Trophoblast cell (in vitro differentiated cells and primary cell): ENCODE measurements at regions not wholly inside any gene's neighbourhood (a gene's known extent, or its start where the extent isn't known, plus 50 kb on each side); places are given as distances from the start of the nearest gene placed in this dataset.
"Not testable (repeated sequence)": the region's sequence is repeated elsewhere in the genome, so short reads cannot be mapped to it uniquely, and the experiment has no call there.

Source experiments
- DNase-seq, 2 donors: peaks; one replicate each; pipeline ENCODE4 v3.0.0-alpha.2; 2016
- H2AFZ ChIP-seq: 2 replicates; pipeline ENCODE4 v1.6.1; 2013; ENCODE audit warnings: low read length, moderate library complexity, mild to moderate bottlenecking; ENCODE audit not compliant: insufficient read depth, poor library complexity
- H2AK5ac ChIP-seq: 2 replicates; pipeline ENCODE4 v1.6.1; 2013; ENCODE audit warnings: mild to moderate bottlenecking, low read length
- H2BK120ac ChIP-seq: 2 replicates; pipeline ENCODE4 v1.6.1; 2013; ENCODE audit warnings: low read length, mild to moderate bottlenecking, moderate library complexity; ENCODE audit not compliant: insufficient read depth, poor library complexity
- H2BK12ac ChIP-seq: 2 replicates; pipeline ENCODE4 v1.6.1; 2013; ENCODE audit warnings: mild to moderate bottlenecking, low read length, moderate library complexity
- H2BK5ac ChIP-seq: 2 replicates; pipeline ENCODE4 v1.6.1; 2013; ENCODE audit warnings: low read length, low read depth, moderate library complexity, mild to moderate bottlenecking; ENCODE audit not compliant: poor library complexity
- H3K14ac ChIP-seq: 2 replicates; pipeline ENCODE4 v1.6.1; 2013; ENCODE audit warnings: mild to moderate bottlenecking, low read length
- H3K18ac ChIP-seq: 2 replicates; pipeline ENCODE4 v1.6.1; 2013; ENCODE audit warnings: mild to moderate bottlenecking, low read length
- H3K23ac ChIP-seq: 2 replicates; pipeline ENCODE4 v1.6.1; 2013; ENCODE audit warnings: low read length
- H3K27ac ChIP-seq: 2 replicates; pipeline ENCODE4 v1.5.1; 2013; ENCODE audit warnings: low read depth, mild to moderate bottlenecking, inconsistent platforms, low read length, moderate library complexity
- H3K27me3 ChIP-seq: 2 replicates; pipeline ENCODE4 v1.6.1; 2013; ENCODE audit warnings: inconsistent platforms, mild to moderate bottlenecking, low read length, moderate library complexity; ENCODE audit not compliant: insufficient read depth
- H3K36me3 ChIP-seq, 2 experiments: 1 replicate in 1 of 2; 2 replicates in 1 of 2; pipeline ENCODE4 v1.6.1; 2013; ENCODE audit warnings: low read length in 2 of 2, mild to moderate bottlenecking in 2 of 2, moderate library complexity in 1 of 2; ENCODE audit not compliant: insufficient read depth in 2 of 2, control insufficient read depth in 1 of 2
- H3K4ac ChIP-seq: 2 replicates; pipeline ENCODE4 v1.6.1; 2013; ENCODE audit warnings: low read depth, mild to moderate bottlenecking, low read length, moderate library complexity
- H3K4me1 ChIP-seq, 2 experiments: 1 replicate in 1 of 2; 2 replicates in 1 of 2; pipeline ENCODE4 v1.6.1; 2013; ENCODE audit warnings: low read length in 2 of 2, mild to moderate bottlenecking in 2 of 2, moderate library complexity in 1 of 2; ENCODE audit not compliant: insufficient read depth in 2 of 2, control insufficient read depth in 1 of 2
- H3K4me2 ChIP-seq: 2 replicates; pipeline ENCODE4 v1.6.1; 2013; ENCODE audit warnings: inconsistent platforms, mild to moderate bottlenecking, low read length, moderate library complexity
- H3K4me3 ChIP-seq: 2 replicates; pipeline ENCODE4 v1.5.1; 2013; ENCODE audit warnings: mild to moderate bottlenecking, low read depth, low read length, inconsistent platforms
- H3K79me1 ChIP-seq: one replicate; pipeline ENCODE4 v1.6.1; 2013; ENCODE audit warnings: low read length
- H3K79me2 ChIP-seq: 2 replicates; pipeline ENCODE4 v1.6.1; 2013; ENCODE audit warnings: low read length, mild to moderate bottlenecking; ENCODE audit not compliant: control insufficient read depth, insufficient read depth, poor library complexity
- H3K9ac ChIP-seq: 2 replicates; pipeline ENCODE4 v1.6.1; 2013; ENCODE audit warnings: mild to moderate bottlenecking, low read length
- H3K9me3 ChIP-seq: 2 replicates; pipeline ENCODE4 v1.6.1; 2013; ENCODE audit warnings: low read depth, mild to moderate bottlenecking, control low read depth, inconsistent platforms, low read length; ENCODE audit not compliant: insufficient read depth
- H4K12ac ChIP-seq: 2 replicates; pipeline ENCODE4 v1.6.1; 2013; ENCODE audit warnings: low read depth, mild to moderate bottlenecking, low read length, moderate library complexity
- H4K8ac ChIP-seq: 2 replicates; pipeline ENCODE4 v1.6.1; 2013; ENCODE audit warnings: low read depth, mild to moderate bottlenecking, low read length, moderate library complexity
- H4K91ac ChIP-seq: one replicate; pipeline ENCODE4 v1.6.1; 2013; ENCODE audit warnings: low read depth, mild to moderate bottlenecking, low read length, moderate library complexity
- WGBS: extraction: QIAGEN DNeasy Blood & Tissue Kit; methylation state at CpG from one replicate; pipeline ENCODE4 v1.1.7; 2013; ENCODE audit warnings: missing lambda C conversion rate; ENCODE audit not compliant: insufficient read length, insufficient coverage; ENCODE audit errors: extremely low coverage; 5-methylcytosine and 5-hydroxymethylcytosine counted together

DNA sequence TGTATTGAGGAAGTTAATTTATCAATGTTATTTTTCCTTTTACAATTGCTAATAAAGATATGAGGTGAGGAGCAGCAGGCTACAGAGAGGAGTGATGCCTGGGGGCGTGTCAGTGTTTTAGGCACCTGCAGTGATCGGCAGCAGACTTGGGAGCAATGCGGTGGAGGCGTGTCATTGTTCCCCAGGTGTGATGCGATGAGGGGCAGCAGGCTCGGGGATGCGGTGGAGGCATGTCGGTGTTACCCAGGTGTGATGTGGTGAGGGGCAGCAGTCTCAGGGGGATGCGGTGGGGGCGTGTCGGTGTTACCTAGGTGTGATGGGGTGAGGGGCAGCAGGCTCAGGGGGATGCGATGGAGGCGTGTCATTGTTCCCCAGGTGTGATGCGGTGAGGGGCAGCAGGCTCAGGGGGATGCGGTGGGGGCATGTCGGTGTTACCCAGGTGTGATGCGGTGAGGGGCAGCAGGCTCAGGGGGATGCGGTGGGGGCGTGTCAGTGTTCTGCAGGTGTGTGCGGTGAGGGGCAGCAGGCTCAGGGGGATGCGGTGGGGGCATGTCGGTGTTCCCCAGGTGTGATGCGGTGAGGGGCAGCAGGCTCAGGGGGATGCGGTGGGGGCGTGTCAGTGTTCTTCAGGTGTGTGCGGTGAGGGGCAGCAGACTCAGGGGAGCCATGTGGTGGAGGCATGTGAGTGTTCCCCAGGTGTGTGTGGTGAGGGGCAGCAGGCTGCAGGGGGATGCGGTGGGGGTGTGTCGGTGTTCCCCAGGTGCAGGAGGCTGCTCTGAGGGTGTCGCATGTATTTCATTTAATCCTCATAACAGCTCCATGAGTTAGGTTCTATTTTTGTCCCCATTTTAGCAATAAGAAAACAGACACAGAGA lies 186.2 kb upstream of the GOLGA6L22 start:
- not testable (repeated sequence) for DNase-seq, H3K27ac ChIP-seq, H3K79me2 ChIP-seq, H2BK12ac ChIP-seq, H4K12ac ChIP-seq, H3K4ac ChIP-seq, H3K18ac ChIP-seq, H4K8ac ChIP-seq, H2AFZ ChIP-seq, H3K4me2 ChIP-seq, H3K4me1 ChIP-seq, H4K91ac ChIP-seq, H3K4me3 ChIP-seq, H3K27me3 ChIP-seq, H3K14ac ChIP-seq, H3K36me3 ChIP-seq, H3K23ac ChIP-seq, H3K79me1 ChIP-seq, H2AK5ac ChIP-seq, H3K9ac ChIP-seq, H2BK5ac ChIP-seq, H2BK120ac ChIP-seq
- WGBS = no CpG with 5 or more reads among the region's 29 CpGs
- peaks cover 24% of the 10 kb centered on the region for H3K9me3 ChIP-seq

DNA sequence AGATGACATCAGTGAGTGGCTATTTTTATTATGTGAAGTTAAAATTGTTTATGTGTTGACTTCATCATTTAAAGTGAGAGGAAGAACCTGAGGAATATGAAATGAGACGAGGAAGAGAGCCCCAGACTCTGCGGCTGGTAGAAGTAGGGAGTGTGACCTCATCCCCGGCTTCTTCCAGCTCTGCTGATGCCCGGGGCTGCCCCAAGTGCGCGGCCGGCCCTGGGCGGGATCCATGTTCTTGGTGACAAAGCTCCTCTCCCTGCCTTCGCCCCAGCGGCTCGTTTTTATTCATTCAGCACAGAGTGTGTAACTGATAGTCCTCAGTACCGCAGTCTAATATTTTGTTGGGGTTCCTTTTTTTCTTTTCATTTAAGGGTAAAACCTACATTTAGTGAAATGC lies 185.5 kb upstream of the GOLGA6L22 start:
- H3K4me1 ChIP-seq, DNase-seq, H3K23ac ChIP-seq, H3K79me2 ChIP-seq, H3K14ac ChIP-seq, H4K8ac ChIP-seq, H2BK5ac ChIP-seq, H3K18ac ChIP-seq, H3K4ac ChIP-seq, H3K27me3 ChIP-seq, H2BK120ac ChIP-seq, H3K4me3 ChIP-seq, H3K9ac ChIP-seq, H3K79me1 ChIP-seq, H2BK12ac ChIP-seq, H4K91ac ChIP-seq, H3K27ac ChIP-seq, H4K12ac ChIP-seq, H2AFZ ChIP-seq, H3K4me2 ChIP-seq, H2AK5ac ChIP-seq, H3K36me3 ChIP-seq: not testable (repeated sequence)
- H3K9me3 ChIP-seq = peaks cover 21% of the 10 kb centered on the region
- WGBS = no CpG with 5 or more reads among the region's 12 CpGs

DNA sequence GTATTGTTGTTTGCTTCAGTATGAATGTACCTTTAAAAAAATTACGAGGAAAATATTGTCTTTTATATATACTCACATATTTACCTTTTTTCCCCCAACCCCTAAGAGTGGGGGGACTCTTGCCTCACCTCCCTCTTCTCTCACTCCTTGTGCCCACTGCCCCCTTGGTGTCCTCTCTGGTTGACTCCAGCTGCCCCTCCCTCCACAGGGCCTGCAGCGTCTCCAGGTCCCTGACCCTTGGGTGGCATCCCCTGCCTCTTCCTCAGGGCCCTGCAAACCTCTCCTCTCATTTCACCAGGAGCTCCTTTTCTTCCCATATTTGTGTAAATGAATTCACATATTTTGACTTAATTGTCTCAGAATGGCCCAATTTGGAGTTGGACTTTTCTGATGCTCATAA lies 184.3 kb upstream of the GOLGA6L22 start:
- H3K27ac ChIP-seq, H4K91ac ChIP-seq, H3K23ac ChIP-seq, H2AK5ac ChIP-seq, H3K4ac ChIP-seq, H3K79me1 ChIP-seq, H2BK12ac ChIP-seq, H3K79me2 ChIP-seq, H3K9ac ChIP-seq, H3K18ac ChIP-seq, H3K4me2 ChIP-seq, H3K27me3 ChIP-seq, H3K36me3 ChIP-seq, H2BK5ac ChIP-seq, H4K8ac ChIP-seq, H3K14ac ChIP-seq, H2AFZ ChIP-seq, H2BK120ac ChIP-seq, DNase-seq, H3K4me1 ChIP-seq, H4K12ac ChIP-seq, H3K4me3 ChIP-seq: not testable (repeated sequence)
- WGBS = no CpG with 5 or more reads among the region's 2 CpGs
- H3K9me3 ChIP-seq = peaks cover 13% of the 10 kb centered on the region

DNA sequence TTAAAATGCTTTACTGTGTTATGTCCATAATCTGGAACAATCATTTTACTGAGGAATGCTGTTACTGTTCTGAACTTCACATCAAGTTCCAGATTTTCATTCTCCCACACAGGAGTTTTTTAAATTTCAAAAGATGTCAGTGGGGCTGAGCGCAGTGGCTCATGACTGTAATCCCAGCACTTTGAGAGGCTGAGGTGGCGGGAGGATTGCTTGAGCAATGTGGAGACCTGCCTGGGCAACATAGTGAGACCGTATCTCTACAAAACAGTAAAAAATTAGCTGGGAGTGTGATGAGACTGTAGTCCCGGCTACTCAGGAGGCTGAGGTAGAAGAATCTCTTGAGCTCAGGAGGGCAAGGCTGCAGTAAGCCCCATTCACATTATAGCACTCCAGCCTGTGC lies 177.9 kb upstream of the GOLGA6L22 start:
- H3K18ac ChIP-seq, H3K4me2 ChIP-seq, H4K8ac ChIP-seq, H3K79me1 ChIP-seq, H3K4ac ChIP-seq, H2BK12ac ChIP-seq, H4K91ac ChIP-seq, H3K23ac ChIP-seq, H2BK120ac ChIP-seq, H3K27me3 ChIP-seq, H3K9me3 ChIP-seq, H2AFZ ChIP-seq, H3K36me3 ChIP-seq, H3K9ac ChIP-seq, H3K4me1 ChIP-seq, DNase-seq, H4K12ac ChIP-seq, H2AK5ac ChIP-seq, H3K4me3 ChIP-seq, H3K79me2 ChIP-seq, H2BK5ac ChIP-seq, H3K27ac ChIP-seq, H3K14ac ChIP-seq: not testable (repeated sequence)
- WGBS = no CpG with 5 or more reads among the region's 4 CpGs
